ENCODE measurements at regions not wholly inside any gene's neighbourhood (a gene's known extent, or its start where the extent isn't known, plus 50 kb on each side); places are given as distances from the start of the nearest gene placed in this dataset.

- no peak for DNase-seq
Observed at GRCh38 chr2:217717646-217718045, 285.1 kb downstream of the TNS1 start.

GRCh38 chr2:217715484-217715883, 287.3 kb downstream of the TNS1 start:
- DNase-seq: no peak

- no peak for DNase-seq
Observed at GRCh38 chr2:217714287-217714751, 288.5 kb downstream of the TNS1 start.

- no peak for DNase-seq
Observed at GRCh38 chr2:217713395-217714286, 289.2 kb downstream of the TNS1 start.

GRCh38 chr2:217712431-217712830, 290.4 kb downstream of the TNS1 start:
- DNase-seq: no peak

GRCh38 chr2:217711188-217711587, 291.6 kb downstream of the TNS1 start:
- DNase-seq: no peak

- DNase-seq: no peak
Observed at GRCh38 chr2:217710211-217710765, 292.5 kb downstream of the TNS1 start.

GRCh38 chr2:217709478-217710210, 293.2 kb downstream of the TNS1 start:
- DNase-seq: no peak

GRCh38 chr2:217707131-217707611, 295.6 kb downstream of the TNS1 start:
- no peak for DNase-seq

GRCh38 chr2:217706513-217706912, 296.3 kb downstream of the TNS1 start:
- no peak for DNase-seq

GRCh38 chr2:217706095-217706494, 296.7 kb downstream of the TNS1 start:
- DNase-seq: no peak

- DNase-seq: no peak
Observed at GRCh38 chr2:217705461-217705860, 297.3 kb downstream of the TNS1 start.

- DNase-seq: no peak
Observed at GRCh38 chr2:217703999-217704398, 298.8 kb downstream of the TNS1 start.

GRCh38 chr2:217703102-217703501, 299.7 kb downstream of the TNS1 start:
- DNase-seq: no peak

GRCh38 chr2:217701622-217702021, 301.2 kb downstream of the TNS1 start:
- no peak for DNase-seq

- DNase-seq: no peak
Observed at GRCh38 chr2:217698691-217699090, 304.1 kb downstream of the TNS1 start.

GRCh38 chr2:217695033-217695520, 307.7 kb downstream of the TNS1 start:
- DNase-seq: no peak

- DNase-seq: no peak
Observed at GRCh38 chr2:217694291-217694690, 308.5 kb downstream of the TNS1 start.

GRCh38 chr2:217693363-217693762, 309.4 kb downstream of the TNS1 start:
- no peak for DNase-seq

GRCh38 chr2:217691920-217692666, 310.7 kb downstream of the TNS1 start:
- no peak for DNase-seq

- DNase-seq: no peak
Observed at GRCh38 chr2:217691516-217691915, 311.3 kb downstream of the TNS1 start.

- no peak for DNase-seq
Observed at GRCh38 chr2:217689053-217689452, 313.7 kb downstream of the TNS1 start.

- no peak for DNase-seq
Observed at GRCh38 chr2:217688494-217688893, 314.3 kb downstream of the TNS1 start.

Measured in GF-D8 (cell line).